Hepatocyte (in vitro differentiated cells): ENCODE measurements at regions not wholly inside any gene's neighbourhood (a gene's known extent, or its start where the extent isn't known, plus 50 kb on each side); places are given as distances from the start of the nearest gene placed in this dataset.

ENCODE experiments used
- CTCF ChIP-seq: fragments of 200-600 bp; sonication (generic); IDR thresholded peaks from 2 replicates; pipeline ENCODE4 v1.5.1; 2016; ENCODE audit warnings: antibody characterized with exemption, mild to moderate bottlenecking; ENCODE audit not compliant: poor library complexity
- EZH2phosphoT487 ChIP-seq: fragments of 200-600 bp; sonication (generic); IDR thresholded peaks from one replicate; pipeline ENCODE4 v1.6.1; 2018; ENCODE audit warnings: antibody characterized with exemption, mild to moderate bottlenecking, low read depth, moderate library complexity; ENCODE audit not compliant: unreplicated experiment, severe bottlenecking

GRCh38 chr12:46938071-46938678 is 112.4 kb upstream of the SLC38A4 start:
- TF ChIP-seq CTCF (no peak), EZH2phosphoT487 (no peak)
